Naive B cell (primary cell): ENCODE measurements at regions not wholly inside any gene's neighbourhood (a gene's known extent, or its start where the extent isn't known, plus 50 kb on each side); places are given as distances from the start of the nearest gene placed in this dataset.

Experiments
- ATAC-seq, 2 donors: fragments of 150-1000 bp; cut with Tn5 transposase; 2 replicates each; pipeline ENCODE4 v1.10.0; 2021; ENCODE audit warnings: low read depth in 2 of 2, mild to moderate bottlenecking in 2 of 2, moderate library complexity in 2 of 2
- DNase-seq: peaks from one replicate; pipeline ENCODE4 v3.0.0; 2022
- H3K27ac Mint-ChIP-seq, 6 donors: one replicate each; pipeline ENCODE4 v1.8.0; 2020 to 2022; ENCODE audit warnings: mild to moderate bottlenecking in 6 of 6, mixed read lengths in 6 of 6, moderate library complexity in 5 of 6, inconsistent platforms in 2 of 6
- H3K27me3 Mint-ChIP-seq, 3 donors: one replicate each; pipeline ENCODE4 v1.8.0; 2021 to 2022; ENCODE audit warnings: mixed read lengths in 3 of 3, mild to moderate bottlenecking in 1 of 3
- H3K36me3 Mint-ChIP-seq, 2 donors: one replicate each; pipeline ENCODE4 v1.8.0; 2020 to 2022; ENCODE audit warnings: mixed read lengths in 2 of 2, inconsistent platforms in 1 of 2, mild to moderate bottlenecking in 1 of 2
- H3K4me1 Mint-ChIP-seq, 3 donors: one replicate each; pipeline ENCODE4 v1.8.0; 2020 to 2022; ENCODE audit warnings: mixed read lengths in 3 of 3, inconsistent platforms in 1 of 3, mild to moderate bottlenecking in 1 of 3, moderate library complexity in 1 of 3
- H3K4me3 Mint-ChIP-seq, 8 donors: one replicate each; pipeline ENCODE4 v1.8.0; 2020 to 2022; ENCODE audit warnings: mild to moderate bottlenecking in 8 of 8, mixed read lengths in 8 of 8, moderate library complexity in 8 of 8, inconsistent platforms in 2 of 8
- H3K9me3 Mint-ChIP-seq, 7 donors: one replicate each; pipeline ENCODE4 v1.8.0; 2020 to 2022; ENCODE audit warnings: mixed read lengths in 7 of 7, mild to moderate bottlenecking in 5 of 7, inconsistent platforms in 2 of 7, moderate library complexity in 1 of 7

DNA sequence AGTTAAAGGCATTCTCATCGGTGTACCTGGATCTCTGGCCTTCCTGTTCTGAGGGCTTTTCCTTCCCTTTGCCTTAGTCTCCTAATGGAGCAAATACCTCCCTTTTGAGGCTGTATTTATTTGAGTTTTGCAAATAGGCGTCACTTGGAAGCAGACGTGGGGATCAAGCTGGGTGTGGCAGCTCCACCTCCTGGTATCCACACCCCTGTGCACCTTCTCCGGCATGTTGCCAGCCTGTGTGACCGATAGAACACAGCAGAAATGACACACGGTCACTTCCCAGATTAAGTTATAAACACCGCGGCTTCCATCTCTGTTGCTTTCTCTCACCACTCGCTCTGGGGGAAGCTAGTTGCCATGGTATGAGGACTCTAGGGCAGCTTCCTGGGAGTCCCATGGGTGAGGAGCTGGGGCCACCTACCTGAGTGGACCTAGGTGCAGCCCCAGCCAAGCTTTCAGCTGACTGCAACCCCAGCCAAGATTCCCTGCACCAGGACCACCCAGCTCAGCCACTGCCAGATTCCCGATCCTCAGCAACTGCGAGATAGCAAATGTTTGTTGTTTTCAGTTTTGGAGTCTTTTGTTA is 214.4 kb upstream of the MVB12B start:
- no peak for ATAC-seq
- H3K27me3 Mint-ChIP-seq, result peaks cover 20 to 56% (median 53%) of the 10 kb centered on the region in 3 donors
- no peak for DNase-seq
- no peaks in the 10 kb centered on the region for H3K4me1 Mint-ChIP-seq
- H3K27ac Mint-ChIP-seq, result no peak overlapping the region
- peaks cover 0 to 4% (median 0%) of the 10 kb centered on the region in 7 donors for H3K9me3 Mint-ChIP-seq
- H3K4me3 Mint-ChIP-seq, result no peak overlapping the region
- peaks cover 0 to 13% of the 10 kb centered on the region in 2 donors for H3K36me3 Mint-ChIP-seq

DNA sequence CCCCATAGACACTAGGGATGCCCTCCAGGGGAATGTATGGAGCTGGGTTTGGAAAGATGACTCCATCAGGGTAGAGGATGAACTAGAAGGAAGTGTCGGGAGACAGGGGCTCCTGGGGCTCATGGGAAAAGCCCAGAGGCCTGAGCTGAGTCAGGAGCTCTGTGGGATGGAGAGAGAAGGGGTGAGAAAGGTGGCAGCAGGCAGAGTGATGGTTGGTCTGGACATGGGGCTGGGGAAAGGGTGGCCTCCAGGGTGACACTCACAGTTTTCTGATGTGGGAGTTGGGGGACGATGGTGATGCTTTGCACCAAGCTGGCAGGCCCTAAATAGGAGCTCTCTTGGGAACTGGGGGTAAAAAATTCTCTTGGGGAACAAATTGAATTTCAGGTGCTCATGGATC is 213.5 kb upstream of the MVB12B start:
- Mint-ChIP-seq H3K4me3 (no peak overlapping the region), H3K27ac (no peak overlapping the region), H3K4me1 (no peaks in the 10 kb centered on the region), H3K27me3 (peaks cover 14 to 54% (median 44%) of the 10 kb centered on the region in 3 donors), H3K36me3 (peaks cover 0 to 13% of the 10 kb centered on the region in 2 donors), H3K9me3 (peaks cover 0 to 4% (median 0%) of the 10 kb centered on the region in 7 donors)
- no peak for ATAC-seq
- no peak for DNase-seq

DNA sequence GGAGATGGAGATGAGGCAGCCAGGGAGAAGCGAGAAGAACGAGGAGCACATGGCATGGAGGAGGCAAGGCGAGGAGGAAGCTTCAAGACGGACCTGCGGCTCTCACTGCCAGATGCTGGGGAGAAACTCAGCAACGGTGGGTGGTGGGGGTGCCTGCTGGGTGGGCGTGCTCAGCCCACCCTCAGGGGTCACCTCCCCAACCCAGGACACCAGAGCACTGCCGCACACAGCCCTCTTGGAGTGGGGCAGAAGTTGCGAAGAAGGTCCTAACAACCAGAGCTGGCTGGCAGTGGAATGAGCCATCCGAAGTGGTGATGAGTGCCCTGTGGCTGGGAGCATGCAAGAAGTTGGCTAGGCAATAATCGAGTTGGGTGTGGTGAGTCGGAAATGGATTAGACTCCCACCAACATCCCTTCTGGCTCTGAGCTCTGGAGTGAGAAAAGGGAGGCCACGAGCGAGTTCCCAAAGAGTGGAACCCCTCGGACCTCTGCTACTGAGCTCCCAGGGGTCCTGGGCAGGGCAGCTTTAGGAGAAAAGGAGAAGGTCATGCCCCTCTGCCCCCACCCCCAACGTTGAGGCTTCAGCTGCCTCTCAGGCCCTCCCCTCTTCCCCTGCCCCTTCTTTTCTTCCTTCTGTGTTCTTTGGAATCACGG is 212.7 kb upstream of the MVB12B start:
- ATAC-seq, result no peak
- H3K27ac Mint-ChIP-seq, result no peak overlapping the region
- peaks cover 0 to 4% (median 0%) of the 10 kb centered on the region in 7 donors for H3K9me3 Mint-ChIP-seq
- H3K4me3 Mint-ChIP-seq, result no peak overlapping the region
- no peak for DNase-seq
- H3K36me3 Mint-ChIP-seq, result peaks cover 0 to 13% of the 10 kb centered on the region in 2 donors
- peaks cover 7 to 47% (median 37%) of the 10 kb centered on the region in 3 donors for H3K27me3 Mint-ChIP-seq
- no peaks in the 10 kb centered on the region for H3K4me1 Mint-ChIP-seq

DNA sequence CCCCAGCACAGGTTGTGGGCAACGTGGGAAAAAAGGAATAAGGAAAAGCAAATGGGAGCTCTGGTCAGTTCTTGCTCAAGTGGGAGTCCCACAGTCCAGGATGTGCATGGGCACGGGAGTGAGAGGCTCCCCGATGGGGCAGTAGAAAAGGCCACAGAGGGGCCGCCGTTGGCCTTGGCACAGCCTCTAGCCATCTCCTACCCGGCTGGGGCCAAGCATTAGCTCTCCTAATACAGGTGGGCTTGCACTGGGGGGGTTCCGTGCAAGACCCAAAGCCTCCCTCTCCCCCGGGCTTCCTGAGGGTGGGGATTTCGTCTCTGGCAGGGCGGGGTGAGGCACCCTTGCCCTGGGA is 212.2 kb upstream of the MVB12B start:
- no peaks in the 10 kb centered on the region for H3K4me1 Mint-ChIP-seq
- H3K4me3 Mint-ChIP-seq, result no peak overlapping the region
- peaks cover 0 to 4% (median 0%) of the 10 kb centered on the region in 7 donors for H3K9me3 Mint-ChIP-seq
- ATAC-seq (no peak), DNase-seq (no peak)
- H3K36me3 Mint-ChIP-seq, result peaks cover 0 to 13% of the 10 kb centered on the region in 2 donors
- no peak overlapping the region for H3K27ac Mint-ChIP-seq
- H3K27me3 Mint-ChIP-seq, result peaks cover 6 to 43% (median 33%) of the 10 kb centered on the region in 3 donors

DNA sequence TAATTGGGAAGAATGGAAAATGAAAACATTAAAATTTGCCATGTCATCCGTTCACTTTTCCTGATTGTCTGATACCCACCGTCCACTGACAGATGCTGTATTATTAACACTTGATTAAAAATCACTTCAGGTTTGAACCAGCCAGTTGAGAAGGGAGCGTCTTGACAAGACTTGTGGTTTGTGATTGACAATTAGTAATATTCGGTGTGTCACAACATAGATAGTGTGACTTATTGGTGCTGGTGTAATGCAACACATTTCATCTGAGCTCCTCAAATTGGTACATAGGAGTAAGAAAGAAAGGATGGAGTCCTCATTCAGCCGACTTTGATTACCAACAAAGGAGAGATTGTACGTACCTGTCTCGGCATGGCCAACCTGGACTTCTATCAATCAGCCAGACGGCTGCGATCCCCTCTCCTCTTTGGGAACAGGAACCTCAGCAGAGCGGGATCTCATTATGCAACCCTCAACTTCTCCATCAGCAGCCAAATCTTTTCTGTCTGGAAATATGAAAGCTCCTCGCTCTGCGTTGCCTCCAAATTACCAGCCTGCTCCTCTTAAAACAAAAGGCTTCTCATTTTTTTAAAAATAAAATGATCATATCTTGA is 211.7 kb upstream of the MVB12B start:
- H3K36me3 Mint-ChIP-seq, result peaks cover 0 to 13% of the 10 kb centered on the region in 2 donors
- ATAC-seq (no peak), DNase-seq (no peak)
- peaks cover 7 to 44% (median 35%) of the 10 kb centered on the region in 3 donors for H3K27me3 Mint-ChIP-seq
- no peak overlapping the region for H3K27ac Mint-ChIP-seq
- no peaks in the 10 kb centered on the region for H3K4me1 Mint-ChIP-seq
- H3K4me3 Mint-ChIP-seq, result no peak overlapping the region
- peaks cover 0 to 4% (median 0%) of the 10 kb centered on the region in 7 donors for H3K9me3 Mint-ChIP-seq

DNA sequence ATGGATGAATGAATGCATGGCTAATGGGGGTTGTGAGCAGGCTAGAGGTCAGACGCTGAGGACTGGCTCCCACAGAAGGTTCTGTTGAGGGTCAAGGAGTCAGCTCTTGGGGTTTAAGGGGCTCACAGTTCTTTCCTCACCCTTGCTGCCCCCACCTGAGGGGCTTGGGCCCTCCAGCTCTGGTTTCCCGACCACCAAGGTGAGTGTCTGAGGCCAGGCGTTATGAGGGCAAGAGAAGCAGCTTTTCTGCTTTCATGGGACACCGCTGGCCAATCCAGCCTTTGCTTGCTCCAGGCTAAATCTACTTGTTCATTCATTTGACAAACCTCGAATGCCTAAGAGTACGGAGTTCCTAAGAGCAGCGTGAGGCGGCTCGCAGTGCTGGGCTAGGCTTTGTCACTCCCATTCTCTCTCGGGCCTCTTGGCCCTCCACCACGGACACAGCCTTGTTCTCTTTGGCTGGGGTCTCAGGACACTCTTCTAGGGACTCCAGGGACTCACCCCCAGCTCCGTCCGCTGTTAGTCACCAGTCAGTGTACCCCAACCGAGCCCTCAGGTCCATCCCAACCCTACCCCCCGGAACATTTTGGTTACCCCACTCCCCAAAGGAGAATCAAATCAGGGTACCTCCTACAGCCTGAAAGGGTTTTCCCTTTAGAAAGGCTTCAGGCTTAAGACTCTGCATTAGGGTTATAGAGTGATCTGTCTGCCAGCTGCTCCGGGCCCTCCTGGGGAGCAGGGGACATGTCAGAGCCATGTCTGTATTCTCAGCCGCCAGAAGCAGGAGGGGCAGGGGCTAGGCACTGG is 210.1 kb upstream of the MVB12B start:
- Mint-ChIP-seq H3K4me1 (no peaks in the 10 kb centered on the region), H3K27ac (no peak overlapping the region), H3K4me3 (no peak overlapping the region), H3K9me3 (peaks cover 0 to 4% (median 0%) of the 10 kb centered on the region in 7 donors), H3K27me3 (peaks cover 16 to 49% (median 45%) of the 10 kb centered on the region in 3 donors), H3K36me3 (peaks cover 0 to 13% of the 10 kb centered on the region in 2 donors)
- no peak for ATAC-seq
- DNase-seq, result no peak

DNA sequence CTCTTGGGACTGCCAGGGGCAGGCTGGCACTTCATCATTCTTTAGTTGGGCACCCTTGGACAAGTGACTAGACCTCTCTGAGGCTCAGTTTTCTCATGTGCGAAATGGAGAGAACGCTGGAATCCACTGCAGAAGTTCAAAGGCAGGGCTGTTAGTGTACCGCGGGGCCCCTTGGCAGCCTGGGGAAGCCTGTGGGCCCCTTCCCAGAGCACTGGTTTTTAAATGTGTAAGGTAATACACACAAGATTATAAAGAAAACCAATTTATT is 209.5 kb upstream of the MVB12B start:
- peaks cover 18 to 49% (median 47%) of the 10 kb centered on the region in 3 donors for H3K27me3 Mint-ChIP-seq
- no peak overlapping the region for H3K4me3 Mint-ChIP-seq

DNA sequence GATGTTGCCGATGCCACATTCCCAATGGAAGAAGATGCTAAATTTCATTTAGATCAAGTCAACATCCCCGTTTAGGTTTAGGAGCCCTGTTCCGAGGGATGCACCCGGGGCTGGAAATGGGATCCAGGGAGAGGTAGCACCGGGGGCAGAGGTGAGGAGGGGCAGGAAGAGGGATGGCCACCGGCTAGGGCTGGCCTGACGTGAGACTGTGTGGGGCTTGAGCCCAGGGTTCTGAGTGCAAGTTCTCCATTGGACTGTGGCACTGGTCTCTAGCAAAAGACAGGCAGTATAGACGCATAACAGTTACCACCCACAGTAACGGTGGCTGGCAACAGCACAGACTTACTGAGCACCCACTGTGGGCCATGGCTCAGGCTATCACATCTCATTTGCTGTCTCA is 209.0 kb upstream of the MVB12B start:
- Mint-ChIP-seq H3K9me3 (peaks cover 0 to 5% (median 0%) of the 10 kb centered on the region in 7 donors), H3K27ac (no peak overlapping the region), H3K27me3 (peaks cover 23 to 51% (median 48%) of the 10 kb centered on the region in 3 donors), H3K4me3 (no peak overlapping the region), H3K36me3 (peaks cover 0 to 13% of the 10 kb centered on the region in 2 donors), H3K4me1 (no peaks in the 10 kb centered on the region)
- no peak for DNase-seq
- no peak for ATAC-seq

More for the DNA sequence above, 209.5 kb upstream of the MVB12B start:
- Mint-ChIP-seq H3K27ac (no peak overlapping the region), H3K36me3 (peaks cover 0 to 13% of the 10 kb centered on the region in 2 donors), H3K9me3 (peaks cover 0 to 4% (median 0%) of the 10 kb centered on the region in 7 donors), H3K4me1 (no peaks in the 10 kb centered on the region)
- DNase-seq, result no peak
- ATAC-seq, result no peak

DNA sequence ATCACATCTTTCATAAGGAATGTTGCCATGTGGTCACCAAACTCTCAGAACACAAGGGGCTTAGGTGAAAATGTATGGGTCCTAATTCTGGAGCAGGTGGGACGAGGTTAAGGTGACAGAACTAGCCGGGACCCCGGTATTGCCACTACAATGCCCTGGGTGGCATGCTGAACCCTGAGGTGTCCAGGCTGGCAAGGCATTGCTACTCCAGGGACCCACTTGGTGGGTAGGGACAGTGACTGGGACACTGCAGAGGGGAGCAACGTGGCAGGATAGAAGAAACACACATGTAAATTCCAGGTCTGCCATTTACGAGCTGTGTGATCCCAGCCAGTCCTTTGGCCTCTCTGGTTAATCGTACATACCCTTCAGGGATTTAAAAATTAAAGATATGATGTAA is 206.9 kb upstream of the MVB12B start:
- H3K9me3 Mint-ChIP-seq, result peaks cover 0 to 5% (median 0%) of the 10 kb centered on the region in 7 donors
- no peaks in the 10 kb centered on the region for H3K4me1 Mint-ChIP-seq
- no peak overlapping the region for H3K4me3 Mint-ChIP-seq
- no peaks in the 10 kb centered on the region for H3K36me3 Mint-ChIP-seq
- DNase-seq, result no peak
- ATAC-seq, result no peak
- peaks cover 30 to 59% (median 50%) of the 10 kb centered on the region in 3 donors for H3K27me3 Mint-ChIP-seq
- no peak overlapping the region for H3K27ac Mint-ChIP-seq

DNA sequence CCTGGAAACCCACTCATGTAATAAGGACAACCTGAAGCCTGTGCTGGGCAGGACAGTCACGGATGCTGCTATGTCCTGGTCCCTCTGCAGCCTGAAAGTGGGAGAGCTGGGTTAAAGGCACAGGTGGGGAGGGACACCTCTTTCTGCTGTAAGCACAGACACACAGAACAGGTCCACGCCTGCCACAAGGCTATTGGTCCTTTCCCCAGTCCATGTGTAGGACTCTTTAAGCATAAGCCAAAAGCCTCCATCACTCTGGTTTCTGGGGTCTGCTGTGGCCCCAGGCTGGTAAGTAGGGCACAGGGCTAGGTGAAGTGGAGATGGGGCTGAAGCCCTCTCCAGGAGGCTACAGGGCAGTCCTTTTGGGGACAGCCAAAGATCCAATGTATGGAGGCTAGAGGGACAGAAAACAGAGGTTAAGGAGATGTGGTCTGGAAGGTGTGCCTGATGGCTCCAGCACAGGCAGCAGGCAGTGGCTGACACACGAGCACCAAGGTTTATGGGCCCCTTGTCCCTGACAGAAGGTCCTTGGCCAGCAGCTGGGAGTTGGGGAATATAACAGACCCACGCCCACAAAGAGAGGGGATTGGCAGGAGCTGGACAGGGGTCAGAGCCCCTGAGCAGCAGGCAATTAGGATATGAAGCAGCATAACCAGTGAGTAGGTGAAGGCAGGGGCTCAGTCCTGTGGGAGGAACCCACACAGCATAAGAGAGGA is 203.6 kb upstream of the MVB12B start:
- H3K4me1 Mint-ChIP-seq, result no peaks in the 10 kb centered on the region

DNA sequence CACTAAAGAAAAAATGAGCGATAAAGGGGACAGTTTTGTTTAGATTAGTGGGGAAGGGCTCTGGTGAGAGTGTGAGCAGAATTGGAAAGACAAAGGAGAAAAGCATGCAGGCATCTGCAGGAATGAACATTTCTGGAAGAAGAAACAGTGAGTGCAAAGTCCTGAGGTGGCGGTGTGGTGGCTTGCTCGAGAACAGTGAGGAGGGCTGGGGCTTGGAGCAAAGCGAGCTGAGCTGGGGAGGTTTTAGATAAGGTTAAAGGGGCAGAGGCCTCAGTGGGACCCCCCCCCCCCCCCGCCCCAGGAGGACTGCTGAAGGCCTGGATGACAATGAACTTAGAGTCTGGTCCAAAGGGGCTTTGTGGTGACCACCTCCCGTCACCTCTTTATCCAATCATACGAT is 202.7 kb upstream of the MVB12B start:
- H3K27me3 Mint-ChIP-seq, result peaks cover 42 to 70% (median 67%) of the 10 kb centered on the region in 3 donors
- no peak overlapping the region for H3K27ac Mint-ChIP-seq
- DNase-seq, result no peak
- ATAC-seq, result no peak
- H3K36me3 Mint-ChIP-seq, result no peaks in the 10 kb centered on the region
- H3K9me3 Mint-ChIP-seq, result peaks cover 0 to 11% (median 5%) of the 10 kb centered on the region in 7 donors
- no peaks in the 10 kb centered on the region for H3K4me1 Mint-ChIP-seq
- no peak overlapping the region for H3K4me3 Mint-ChIP-seq

More for the DNA sequence above, 203.6 kb upstream of the MVB12B start:
- DNase-seq (no peak), ATAC-seq (no peak)
- no peak overlapping the region for H3K4me3 Mint-ChIP-seq
- H3K27ac Mint-ChIP-seq, result no peak overlapping the region
- peaks cover 36 to 63% (median 61%) of the 10 kb centered on the region in 3 donors for H3K27me3 Mint-ChIP-seq
- no peaks in the 10 kb centered on the region for H3K36me3 Mint-ChIP-seq
- peaks cover 0 to 11% (median 2%) of the 10 kb centered on the region in 7 donors for H3K9me3 Mint-ChIP-seq

DNA sequence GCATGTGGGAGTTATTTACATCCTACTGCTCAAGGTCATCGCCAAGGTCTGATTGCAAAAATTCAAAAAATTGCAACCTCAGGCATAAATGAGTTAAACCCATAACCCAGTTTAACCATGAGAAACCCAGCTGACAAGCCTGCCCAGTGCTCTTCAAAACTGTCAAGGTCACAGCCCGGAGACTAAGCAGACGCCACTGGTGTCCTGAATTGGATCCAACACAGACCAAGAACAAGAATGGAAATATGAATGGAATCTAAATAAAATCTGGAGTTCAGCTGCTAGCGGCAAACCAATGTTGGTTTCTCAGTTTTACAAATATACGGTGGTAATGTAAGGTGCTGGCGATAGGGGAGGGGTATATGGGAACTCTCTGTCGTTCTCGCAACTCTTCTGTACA is 201.5 kb upstream of the MVB12B start:
- Mint-ChIP-seq H3K4me1 (no peaks in the 10 kb centered on the region), H3K4me3 (no peak overlapping the region), H3K36me3 (no peaks in the 10 kb centered on the region), H3K9me3 (peaks cover 0 to 11% (median 5%) of the 10 kb centered on the region in 7 donors), H3K27me3 (peaks cover 45 to 73% (median 70%) of the 10 kb centered on the region in 3 donors), H3K27ac (no peak overlapping the region)
- ATAC-seq (no peak), DNase-seq (no peak)

DNA sequence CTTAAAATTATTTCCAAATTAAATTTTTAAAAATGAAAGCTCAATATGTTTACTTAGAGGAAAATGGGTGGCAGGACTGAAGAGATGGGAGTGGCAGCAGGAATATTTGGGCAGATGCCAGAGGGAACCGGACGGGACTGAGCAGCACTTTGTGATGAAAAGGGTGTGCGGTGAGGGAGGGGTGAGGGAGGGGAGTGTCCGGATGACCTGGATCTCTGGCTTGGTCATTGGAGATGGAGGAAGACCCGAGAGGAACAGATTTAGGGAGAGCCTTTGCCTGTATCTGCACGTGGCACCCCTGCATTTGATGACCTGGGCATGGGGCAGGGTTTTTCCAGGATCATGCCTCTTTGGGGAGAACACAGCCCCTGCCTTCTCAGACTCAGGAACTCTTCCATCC is 201.1 kb upstream of the MVB12B start:
- H3K27ac Mint-ChIP-seq, result no peak overlapping the region
- H3K9me3 Mint-ChIP-seq, result peaks cover 0 to 11% (median 5%) of the 10 kb centered on the region in 7 donors
- ATAC-seq (no peak), DNase-seq (no peak)
- no peak overlapping the region for H3K4me3 Mint-ChIP-seq
- H3K27me3 Mint-ChIP-seq, result peaks cover 41 to 74% (median 70%) of the 10 kb centered on the region in 3 donors
- H3K36me3 Mint-ChIP-seq, result no peaks in the 10 kb centered on the region
- no peaks in the 10 kb centered on the region for H3K4me1 Mint-ChIP-seq
